ENCODE measurements at regions not wholly inside any gene's neighbourhood (a gene's known extent, or its start where the extent isn't known, plus 50 kb on each side); places are given as distances from the start of the nearest gene placed in this dataset.

DNA sequence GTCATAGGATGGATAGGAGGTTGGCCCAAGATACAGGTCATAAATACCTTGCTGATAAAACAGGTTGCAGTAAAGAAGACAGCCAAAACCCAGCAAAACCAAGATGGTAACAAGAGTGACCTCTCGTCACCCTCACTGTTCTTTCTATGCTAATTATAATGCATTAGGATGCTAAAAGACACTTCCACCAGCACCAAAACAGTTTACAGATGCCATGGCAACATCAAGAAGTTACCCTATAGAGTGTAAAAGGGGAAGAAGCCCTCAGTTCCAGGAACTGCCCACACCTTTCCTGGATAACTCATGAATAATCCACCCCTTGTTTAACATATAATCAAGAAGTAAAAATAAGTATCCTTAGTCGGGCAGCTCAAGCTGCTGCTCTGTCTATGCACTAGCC lies 671.9 kb downstream of the PTPRC start:
- no peaks in the 10 kb centered on the region for H3K27me3 ChIP-seq (ENCODE audit: insufficient read depth, low read length)
- H3K36me3 ChIP-seq (ENCODE audit: insufficient read depth, low read length): no peaks in the 10 kb centered on the region
- no peak overlapping the region for H3K27ac Mint-ChIP-seq
- DNase-seq: no peak
- no peaks in the 10 kb centered on the region for H3K4me1 Mint-ChIP-seq
- intact Hi-C loops (cut with micrococcal nuclease): no loop called here
- ChIA-PET POLR2A (ENCODE audit: partially characterized antibody) (no interaction called here), CTCF (ENCODE audit: partially characterized antibody) (no interaction called here)
- no peaks in the 10 kb centered on the region for H3K9me3 ChIP-seq (ENCODE audit: control insufficient read depth in 1 of 2, low read length in 2 of 2)
- no peaks in the 10 kb centered on the region for H3K4me1 ChIP-seq (ENCODE audit: insufficient read depth, low read length)
- peaks cover 14 to 20% of the 10 kb centered on the region in 2 donors for H3K27me3 Mint-ChIP-seq
- H3K9me3 Mint-ChIP-seq: peaks cover 0 to 2% (median 0%) of the 10 kb centered on the region in 8 donors
- H3K36me3 Mint-ChIP-seq: no peaks in the 10 kb centered on the region
- no peak overlapping the region for H3K4me3 ChIP-seq (ENCODE audit: low read length in 2 of 2)
- no peak overlapping the region for H3K27ac ChIP-seq (ENCODE audit: low read depth, low read length)
- no peak overlapping the region for H3K4me3 Mint-ChIP-seq

- ChIA-PET POLR2A (ENCODE audit: partially characterized antibody) (no interaction called here), CTCF (ENCODE audit: partially characterized antibody) (no interaction called here)
- H3K36me3 ChIP-seq (ENCODE audit: insufficient read depth, low read length): no peaks in the 10 kb centered on the region
- H3K4me1 ChIP-seq (ENCODE audit: insufficient read depth, low read length): no peaks in the 10 kb centered on the region
- Mint-ChIP-seq H3K9me3 (peaks cover 0 to 2% (median 0%) of the 10 kb centered on the region in 8 donors), H3K36me3 (no peaks in the 10 kb centered on the region), H3K27me3 (peaks cover 14 to 20% of the 10 kb centered on the region in 2 donors), H3K4me3 (no peak overlapping the region), H3K27ac (no peak overlapping the region), H3K4me1 (no peaks in the 10 kb centered on the region)
- no peak for DNase-seq
- H3K9me3 ChIP-seq (ENCODE audit: control insufficient read depth in 1 of 2, low read length in 2 of 2): no peaks in the 10 kb centered on the region
- no peak overlapping the region for H3K27ac ChIP-seq (ENCODE audit: low read depth, low read length)
- H3K4me3 ChIP-seq (ENCODE audit: low read length in 2 of 2): no peak overlapping the region
- H3K27me3 ChIP-seq (ENCODE audit: insufficient read depth, low read length): no peaks in the 10 kb centered on the region
- intact Hi-C loops (cut with micrococcal nuclease): no loop called here
These were observed 672.8 kb downstream of the PTPRC start for GRCh38 chr1:199311478-199312262.

GRCh38 chr1:199312626-199313025 lies 673.8 kb downstream of the PTPRC start:
- Mint-ChIP-seq H3K36me3 (no peaks in the 10 kb centered on the region), H3K27me3 (peaks cover 14 to 20% of the 10 kb centered on the region in 2 donors), H3K4me1 (no peaks in the 10 kb centered on the region), H3K4me3 (no peak overlapping the region), H3K9me3 (peaks cover 0 to 2% (median 0%) of the 10 kb centered on the region in 8 donors), H3K27ac (no peak overlapping the region)
- no peak for DNase-seq
- ChIA-PET POLR2A (ENCODE audit: partially characterized antibody) (no interaction called here), CTCF (ENCODE audit: partially characterized antibody) (no interaction called here)
- Histone ChIP-seq H3K27me3 (ENCODE audit: insufficient read depth, low read length) (no peaks in the 10 kb centered on the region), H3K27ac (ENCODE audit: low read depth, low read length) (no peak overlapping the region), H3K9me3 (ENCODE audit: control insufficient read depth in 1 of 2, low read length in 2 of 2) (no peaks in the 10 kb centered on the region), H3K4me3 (ENCODE audit: low read length in 2 of 2) (no peak overlapping the region), H3K36me3 (ENCODE audit: insufficient read depth, low read length) (no peaks in the 10 kb centered on the region), H3K4me1 (ENCODE audit: insufficient read depth, low read length) (no peaks in the 10 kb centered on the region)
- intact Hi-C loops (cut with micrococcal nuclease): no loop called here

GRCh38 chr1:199313444-199313843 lies 674.6 kb downstream of the PTPRC start:
- H3K36me3 ChIP-seq (ENCODE audit: insufficient read depth, low read length): no peaks in the 10 kb centered on the region
- no peaks in the 10 kb centered on the region for H3K4me1 Mint-ChIP-seq
- ChIA-PET CTCF (ENCODE audit: partially characterized antibody) (no interaction called here), POLR2A (ENCODE audit: partially characterized antibody) (no interaction called here)
- no peaks in the 10 kb centered on the region for H3K4me1 ChIP-seq (ENCODE audit: insufficient read depth, low read length)
- no peak overlapping the region for H3K27ac Mint-ChIP-seq
- peaks cover 0 to 2% (median 0%) of the 10 kb centered on the region in 8 donors for H3K9me3 Mint-ChIP-seq
- no peak overlapping the region for H3K4me3 Mint-ChIP-seq
- no peaks in the 10 kb centered on the region for H3K36me3 Mint-ChIP-seq
- peaks cover 11 to 14% of the 10 kb centered on the region in 2 donors for H3K27me3 Mint-ChIP-seq
- intact Hi-C loops (cut with micrococcal nuclease): no loop called here
- H3K4me3 ChIP-seq (ENCODE audit: low read length in 2 of 2): no peak overlapping the region
- no peaks in the 10 kb centered on the region for H3K27me3 ChIP-seq (ENCODE audit: insufficient read depth, low read length)
- no peak overlapping the region for H3K27ac ChIP-seq (ENCODE audit: low read depth, low read length)
- DNase-seq: no peak
- H3K9me3 ChIP-seq (ENCODE audit: control insufficient read depth in 1 of 2, low read length in 2 of 2): no peaks in the 10 kb centered on the region

DNA sequence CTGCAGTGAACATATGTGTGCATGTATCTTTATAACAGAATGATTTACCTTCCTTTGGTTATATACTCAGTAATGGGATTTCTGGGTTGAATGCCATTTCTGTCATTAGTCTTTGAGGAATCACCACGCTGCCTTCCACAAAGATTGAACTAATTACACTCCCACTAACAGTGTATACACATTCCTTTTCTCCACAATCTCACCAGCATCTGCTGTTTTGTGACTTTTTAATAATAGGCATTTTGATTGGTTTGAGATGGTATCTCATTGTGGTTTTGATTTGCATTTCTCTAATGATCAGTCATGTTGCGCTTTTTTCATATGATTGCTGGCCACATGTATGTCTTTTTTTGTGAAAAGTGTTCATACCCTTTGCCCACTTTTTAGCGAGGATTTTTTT lies 680.5 kb downstream of the PTPRC start:
- Histone ChIP-seq H3K27me3 (ENCODE audit: insufficient read depth, low read length) (no peaks in the 10 kb centered on the region), H3K4me3 (ENCODE audit: low read length in 2 of 2) (no peak overlapping the region), H3K9me3 (ENCODE audit: control insufficient read depth in 1 of 2, low read length in 2 of 2) (no peaks in the 10 kb centered on the region), H3K27ac (ENCODE audit: low read depth, low read length) (no peak overlapping the region), H3K36me3 (ENCODE audit: insufficient read depth, low read length) (no peaks in the 10 kb centered on the region), H3K4me1 (ENCODE audit: insufficient read depth, low read length) (no peaks in the 10 kb centered on the region)
- Mint-ChIP-seq H3K27me3 (peaks cover 17 to 20% of the 10 kb centered on the region in 2 donors), H3K4me3 (no peak overlapping the region), H3K9me3 (no peaks in the 10 kb centered on the region), H3K4me1 (no peaks in the 10 kb centered on the region), H3K27ac (no peak overlapping the region), H3K36me3 (no peaks in the 10 kb centered on the region)
- ChIA-PET POLR2A (ENCODE audit: partially characterized antibody) (no interaction called here), CTCF (ENCODE audit: partially characterized antibody) (interaction anchor here (2.1 kb wide), 1 partner anchor 12 kb away, joined by 7 read pairs; no protein-coding TSS in a partner anchor)
- DNase-seq: no peak
- intact Hi-C loops (cut with micrococcal nuclease): no loop called here

- no peak overlapping the region for H3K27ac Mint-ChIP-seq
- H3K4me1 Mint-ChIP-seq: no peaks in the 10 kb centered on the region
- no peak overlapping the region for H3K4me3 ChIP-seq (ENCODE audit: low read length in 2 of 2)
- H3K27me3 ChIP-seq (ENCODE audit: insufficient read depth, low read length): no peaks in the 10 kb centered on the region
- H3K27ac ChIP-seq (ENCODE audit: low read depth, low read length): no peak overlapping the region
- intact Hi-C loops (cut with micrococcal nuclease): no loop called here
- H3K36me3 ChIP-seq (ENCODE audit: insufficient read depth, low read length): no peaks in the 10 kb centered on the region
- peaks cover 17 to 18% of the 10 kb centered on the region in 2 donors for H3K27me3 Mint-ChIP-seq
- ChIA-PET CTCF (ENCODE audit: partially characterized antibody) (no interaction called here), POLR2A (ENCODE audit: partially characterized antibody) (no interaction called here)
- H3K9me3 ChIP-seq (ENCODE audit: control insufficient read depth in 1 of 2, low read length in 2 of 2): no peaks in the 10 kb centered on the region
- H3K4me3 Mint-ChIP-seq: peak overlapping the region in 1 of 8 donors; percentile 26
- H3K4me1 ChIP-seq (ENCODE audit: insufficient read depth, low read length): no peaks in the 10 kb centered on the region
- no peaks in the 10 kb centered on the region for H3K36me3 Mint-ChIP-seq
- no peak for DNase-seq
- H3K9me3 Mint-ChIP-seq: peaks cover 0 to 14% (median 8%) of the 10 kb centered on the region in 8 donors
These were observed 683.4 kb downstream of the PTPRC start for GRCh38 chr1:199322278-199322677.

DNA sequence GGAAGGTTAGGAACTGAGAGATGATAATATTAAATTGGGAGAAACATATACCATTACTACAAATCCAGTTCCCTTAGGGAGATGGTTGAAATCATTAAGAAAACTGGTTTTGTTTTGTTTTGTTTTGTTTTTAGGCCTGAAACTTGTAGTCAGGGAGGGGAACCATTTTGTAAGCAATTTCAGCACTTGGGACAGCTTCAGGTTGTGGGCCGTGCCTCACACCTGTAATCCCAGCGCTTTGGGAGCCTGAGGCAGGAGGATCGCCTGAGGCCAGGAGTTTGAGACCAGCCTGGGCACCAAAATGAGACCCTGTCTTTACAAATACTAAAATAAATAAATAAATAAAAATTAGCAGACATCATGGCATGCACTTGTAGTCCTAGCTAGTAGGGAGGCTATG lies 694.3 kb upstream of the NR5A2 start:
- Mint-ChIP-seq H3K27ac (no peak overlapping the region), H3K9me3 (peaks cover 0 to 3% (median 0%) of the 10 kb centered on the region in 8 donors), H3K36me3 (no peaks in the 10 kb centered on the region)

More for the DNA sequence above, 694.3 kb upstream of the NR5A2 start:
- no peak overlapping the region for H3K4me3 Mint-ChIP-seq
- ChIA-PET POLR2A (ENCODE audit: partially characterized antibody) (no interaction called here), CTCF (ENCODE audit: partially characterized antibody) (interaction anchor here (0.7 kb wide), 1 partner anchor 65 kb away, joined by 4 read pairs; no protein-coding TSS in a partner anchor)
- Histone ChIP-seq H3K27me3 (ENCODE audit: insufficient read depth, low read length) (no peaks in the 10 kb centered on the region), H3K4me1 (ENCODE audit: insufficient read depth, low read length) (no peaks in the 10 kb centered on the region), H3K4me3 (ENCODE audit: low read length in 2 of 2) (no peak overlapping the region), H3K9me3 (ENCODE audit: control insufficient read depth in 1 of 2, low read length in 2 of 2) (no peaks in the 10 kb centered on the region), H3K27ac (ENCODE audit: low read depth, low read length) (no peak overlapping the region), H3K36me3 (ENCODE audit: insufficient read depth, low read length) (no peaks in the 10 kb centered on the region)
- peaks cover 3 to 8% of the 10 kb centered on the region in 2 donors for H3K27me3 Mint-ChIP-seq
- DNase-seq: no peak
- no peaks in the 10 kb centered on the region for H3K4me1 Mint-ChIP-seq
- intact Hi-C loops (cut with micrococcal nuclease): no loop called here
